ENCODE measurements at regions not wholly inside any gene's neighbourhood (a gene's known extent, or its start where the extent isn't known, plus 50 kb on each side); places are given as distances from the start of the nearest gene placed in this dataset.

DNA sequence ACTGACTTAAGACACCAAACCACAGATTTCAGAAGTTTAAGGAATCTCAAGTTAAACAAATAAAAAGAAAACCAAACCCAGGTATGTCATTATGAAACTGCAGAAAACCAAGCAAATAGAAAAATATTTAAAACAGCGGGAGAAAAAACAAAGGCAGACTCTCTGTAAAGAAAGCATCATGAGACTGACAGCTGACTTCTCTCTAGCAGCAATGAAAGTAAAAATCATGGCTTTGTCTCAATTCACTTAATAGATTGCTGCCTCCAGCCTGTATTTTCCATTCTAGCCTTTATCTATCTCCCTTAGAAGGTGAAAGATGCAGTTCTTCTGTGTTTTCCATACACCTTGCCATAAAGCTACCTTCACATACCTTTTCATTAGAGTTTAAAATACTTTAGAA is 131.1 kb upstream of the IPO5 start:
- H3K36me3 Mint-ChIP-seq: no peaks in the 10 kb centered on the region
- intact Hi-C loops (cut with micrococcal nuclease): no loop called here
- peaks cover 0 to 3% of the 10 kb centered on the region in 2 donors for H3K9me3 Mint-ChIP-seq
- WGBS (ENCODE audit: insufficient coverage): 95% methylated on average over 1 of the region's 1 CpG
- H3K4me1 Mint-ChIP-seq: no peaks in the 10 kb centered on the region
- Histone ChIP-seq H3K9me3 (ENCODE audit: control insufficient read depth, insufficient read depth, low read length) (no peaks in the 10 kb centered on the region), H3K27ac (ENCODE audit: low read length) (no peak overlapping the region), H3K36me3 (ENCODE audit: control insufficient read depth, insufficient read depth, low read length) (no peaks in the 10 kb centered on the region), H3K4me1 (ENCODE audit: control insufficient read depth, insufficient read depth, low read length) (no peaks in the 10 kb centered on the region), H3K27me3 (ENCODE audit: control insufficient read depth, insufficient read depth, low read length) (no peaks in the 10 kb centered on the region), H3K4me3 (ENCODE audit: low read length) (no peak overlapping the region)
- DNase-seq (no peak), ATAC-seq (no peak)
- H3K27me3 Mint-ChIP-seq (ENCODE audit: low read depth in 2 of 2): peaks cover 0 to 4% of the 10 kb centered on the region in 2 donors
- no peak overlapping the region for H3K27ac Mint-ChIP-seq
- H3K4me3 Mint-ChIP-seq: no peak overlapping the region
- TF ChIP-seq, protein P1, sequence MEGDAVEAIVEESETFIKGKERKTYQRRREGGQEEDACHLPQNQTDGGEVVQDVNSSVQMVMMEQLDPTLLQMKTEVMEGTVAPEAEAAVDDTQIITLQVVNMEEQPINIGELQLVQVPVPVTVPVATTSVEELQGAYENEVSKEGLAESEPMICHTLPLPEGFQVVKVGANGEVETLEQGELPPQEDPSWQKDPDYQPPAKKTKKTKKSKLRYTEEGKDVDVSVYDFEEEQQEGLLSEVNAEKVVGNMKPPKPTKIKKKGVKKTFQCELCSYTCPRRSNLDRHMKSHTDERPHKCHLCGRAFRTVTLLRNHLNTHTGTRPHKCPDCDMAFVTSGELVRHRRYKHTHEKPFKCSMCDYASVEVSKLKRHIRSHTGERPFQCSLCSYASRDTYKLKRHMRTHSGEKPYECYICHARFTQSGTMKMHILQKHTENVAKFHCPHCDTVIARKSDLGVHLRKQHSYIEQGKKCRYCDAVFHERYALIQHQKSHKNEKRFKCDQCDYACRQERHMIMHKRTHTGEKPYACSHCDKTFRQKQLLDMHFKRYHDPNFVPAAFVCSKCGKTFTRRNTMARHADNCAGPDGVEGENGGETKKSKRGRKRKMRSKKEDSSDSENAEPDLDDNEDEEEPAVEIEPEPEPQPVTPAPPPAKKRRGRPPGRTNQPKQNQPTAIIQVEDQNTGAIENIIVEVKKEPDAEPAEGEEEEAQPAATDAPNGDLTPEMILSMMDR (IDR thresholded peaks at IDR 0.05): no peak

DNA sequence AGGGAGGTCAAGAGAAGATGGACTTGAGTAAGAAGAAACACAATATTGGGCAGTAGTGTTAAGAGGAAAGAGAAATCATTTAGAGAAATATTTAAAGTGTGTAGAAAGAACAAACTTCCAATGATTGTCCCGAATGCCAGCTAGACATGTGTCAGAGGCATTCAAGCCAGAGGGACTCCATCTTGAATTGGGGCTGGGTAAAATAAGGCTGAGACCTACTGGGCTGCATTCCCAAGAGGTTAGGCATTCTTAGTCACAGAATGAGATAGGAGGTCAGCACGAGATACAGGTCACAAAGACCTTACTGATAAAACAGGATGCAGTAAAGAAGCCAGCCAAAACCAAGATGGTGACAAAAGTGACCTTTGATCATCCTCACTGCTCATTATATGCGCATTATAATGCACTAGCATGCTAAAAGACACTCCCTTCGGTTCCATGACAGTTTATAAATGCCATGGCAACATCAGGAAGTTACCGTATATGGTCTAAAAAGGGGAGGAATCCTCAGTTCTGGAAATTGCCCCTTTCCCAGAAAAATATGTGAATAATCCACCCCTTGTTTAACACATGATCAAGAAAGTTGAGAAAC is 127.0 kb upstream of the IPO5 start:
- H3K4me3 ChIP-seq (ENCODE audit: low read length): no peak overlapping the region
- no peaks in the 10 kb centered on the region for H3K4me1 ChIP-seq (ENCODE audit: control insufficient read depth, insufficient read depth, low read length)
- Mint-ChIP-seq H3K27ac (no peak overlapping the region), H3K4me1 (no peaks in the 10 kb centered on the region), H3K4me3 (no peak overlapping the region), H3K9me3 (peaks cover 0 to 6% of the 10 kb centered on the region in 2 donors), H3K27me3 (ENCODE audit: low read depth in 2 of 2) (no peaks in the 10 kb centered on the region), H3K36me3 (no peaks in the 10 kb centered on the region)
- DNase-seq (no peak), ATAC-seq (no peak)
- TF ChIP-seq, protein P1 (IDR thresholded peaks at IDR 0.05): no peak
- 89% methylated on average over 5 of the region's 5 CpGs for WGBS (ENCODE audit: insufficient coverage)
- no peaks in the 10 kb centered on the region for H3K27me3 ChIP-seq (ENCODE audit: control insufficient read depth, insufficient read depth, low read length)
- no peaks in the 10 kb centered on the region for H3K9me3 ChIP-seq (ENCODE audit: control insufficient read depth, insufficient read depth, low read length)
- H3K27ac ChIP-seq (ENCODE audit: low read length): no peak overlapping the region
- H3K36me3 ChIP-seq (ENCODE audit: control insufficient read depth, insufficient read depth, low read length): no peaks in the 10 kb centered on the region
- intact Hi-C loops (cut with micrococcal nuclease): no loop called here

DNA sequence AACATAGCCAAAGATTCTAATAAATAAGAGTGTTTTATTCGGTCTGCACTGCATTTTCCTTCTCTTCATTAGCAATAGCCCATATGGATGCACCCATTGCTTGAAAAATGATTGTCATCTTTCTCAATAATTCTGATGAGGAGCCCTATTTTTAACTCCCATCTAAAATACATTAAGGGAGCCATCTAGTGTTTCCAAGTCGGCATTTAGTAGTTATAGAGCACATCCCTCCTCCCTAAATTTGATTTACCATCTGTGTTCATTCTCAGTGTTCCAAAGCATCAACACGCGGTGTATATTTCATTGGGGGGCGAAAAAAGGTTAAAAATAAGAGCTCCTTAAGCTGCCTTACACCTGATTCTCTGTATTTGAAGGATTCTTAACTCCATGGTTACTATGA is 119.2 kb upstream of the IPO5 start:
- ATAC-seq (no peak), DNase-seq (no peak)
- Mint-ChIP-seq H3K4me1 (no peaks in the 10 kb centered on the region), H3K4me3 (no peak overlapping the region), H3K36me3 (no peaks in the 10 kb centered on the region), H3K9me3 (peaks cover 0 to 7% of the 10 kb centered on the region in 2 donors), H3K27ac (no peak overlapping the region), H3K27me3 (ENCODE audit: low read depth in 2 of 2) (no peaks in the 10 kb centered on the region)
- no peak overlapping the region for H3K27ac ChIP-seq (ENCODE audit: low read length)
- no peaks in the 10 kb centered on the region for H3K4me1 ChIP-seq (ENCODE audit: control insufficient read depth, insufficient read depth, low read length)
- no peaks in the 10 kb centered on the region for H3K9me3 ChIP-seq (ENCODE audit: control insufficient read depth, insufficient read depth, low read length)
- no peak overlapping the region for H3K4me3 ChIP-seq (ENCODE audit: low read length)
- no peaks in the 10 kb centered on the region for H3K27me3 ChIP-seq (ENCODE audit: control insufficient read depth, insufficient read depth, low read length)
- H3K36me3 ChIP-seq (ENCODE audit: control insufficient read depth, insufficient read depth, low read length): no peaks in the 10 kb centered on the region
- intact Hi-C loops (cut with micrococcal nuclease): no loop called here
- WGBS (ENCODE audit: insufficient coverage): 84% methylated on average over 5 of the region's 5 CpGs
- TF ChIP-seq, protein P1 (IDR thresholded peaks at IDR 0.05): no peak

DNA sequence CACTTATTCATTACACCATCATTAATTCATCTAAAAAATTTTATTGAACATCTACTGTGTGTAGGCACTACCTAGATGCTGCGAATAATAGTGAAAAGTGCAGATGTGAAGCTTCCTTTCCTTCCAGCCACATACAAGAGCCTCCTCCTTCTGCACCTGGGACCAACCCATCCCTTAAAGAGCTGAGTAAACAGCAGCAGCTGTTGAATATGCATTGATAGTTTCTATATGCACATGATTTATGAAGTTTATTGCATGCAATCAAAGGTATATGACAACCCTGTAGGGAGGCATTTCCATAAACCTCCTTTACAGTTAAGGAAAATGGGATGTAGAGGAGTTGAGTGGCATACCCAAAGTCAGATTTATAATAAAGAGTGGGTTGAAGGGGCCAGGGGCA is 110.3 kb upstream of the IPO5 start:
- H3K4me3 Mint-ChIP-seq: no peak overlapping the region
- no peaks in the 10 kb centered on the region for H3K36me3 ChIP-seq (ENCODE audit: control insufficient read depth, insufficient read depth, low read length)
- TF ChIP-seq, protein P1 (IDR thresholded peaks at IDR 0.05): no peak
- no peak overlapping the region for H3K27ac ChIP-seq (ENCODE audit: low read length)
- peaks cover 0 to 8% of the 10 kb centered on the region in 2 donors for H3K27me3 Mint-ChIP-seq (ENCODE audit: low read depth in 2 of 2)
- H3K27ac Mint-ChIP-seq: no peak overlapping the region
- no peaks in the 10 kb centered on the region for H3K36me3 Mint-ChIP-seq
- no peak overlapping the region for H3K4me3 ChIP-seq (ENCODE audit: low read length)
- intact Hi-C loops (cut with micrococcal nuclease): no loop called here
- H3K4me1 Mint-ChIP-seq: no peaks in the 10 kb centered on the region
- peaks cover 2% of the 10 kb centered on the region for H3K27me3 ChIP-seq (ENCODE audit: control insufficient read depth, insufficient read depth, low read length)
- ATAC-seq (no peak), DNase-seq (no peak)
- no peaks in the 10 kb centered on the region for H3K4me1 ChIP-seq (ENCODE audit: control insufficient read depth, insufficient read depth, low read length)
- H3K9me3 ChIP-seq (ENCODE audit: control insufficient read depth, insufficient read depth, low read length): no peaks in the 10 kb centered on the region
- no CpG with 5 or more reads among the region's 1 CpG for WGBS (ENCODE audit: insufficient coverage)
- H3K9me3 Mint-ChIP-seq: no peaks in the 10 kb centered on the region

Data from natural killer cell (primary cell).